Mammary epithelial cell (primary cell): ENCODE measurements at regions not wholly inside any gene's neighbourhood (a gene's known extent, or its start where the extent isn't known, plus 50 kb on each side); places are given as distances from the start of the nearest gene placed in this dataset.
"Not testable (repeated sequence)": the region's sequence is repeated elsewhere in the genome, so short reads cannot be mapped to it uniquely, and the experiment has no call there.

Source experiments
- CTCF ChIP-seq, 2 donors: IDR thresholded peaks in 1 of 2; conservative IDR thresholded peaks in 1 of 2; 2 replicates each; pipeline ENCODE4 v1.5.1; 2011 to 2012; ENCODE audit warnings: inconsistent platforms in 2 of 2, low read length in 2 of 2, mild to moderate bottlenecking in 2 of 2, control low read depth in 1 of 2, low read depth in 1 of 2; ENCODE audit not compliant: insufficient read depth in 1 of 2; ENCODE audit errors: extremely low read depth in 1 of 2
- EZH2 ChIP-seq: IDR thresholded peaks from 2 replicates; pipeline ENCODE4 v1.6.1; 2012; ENCODE audit warnings: low read length, inconsistent platforms, borderline replicate concordance

DNA sequence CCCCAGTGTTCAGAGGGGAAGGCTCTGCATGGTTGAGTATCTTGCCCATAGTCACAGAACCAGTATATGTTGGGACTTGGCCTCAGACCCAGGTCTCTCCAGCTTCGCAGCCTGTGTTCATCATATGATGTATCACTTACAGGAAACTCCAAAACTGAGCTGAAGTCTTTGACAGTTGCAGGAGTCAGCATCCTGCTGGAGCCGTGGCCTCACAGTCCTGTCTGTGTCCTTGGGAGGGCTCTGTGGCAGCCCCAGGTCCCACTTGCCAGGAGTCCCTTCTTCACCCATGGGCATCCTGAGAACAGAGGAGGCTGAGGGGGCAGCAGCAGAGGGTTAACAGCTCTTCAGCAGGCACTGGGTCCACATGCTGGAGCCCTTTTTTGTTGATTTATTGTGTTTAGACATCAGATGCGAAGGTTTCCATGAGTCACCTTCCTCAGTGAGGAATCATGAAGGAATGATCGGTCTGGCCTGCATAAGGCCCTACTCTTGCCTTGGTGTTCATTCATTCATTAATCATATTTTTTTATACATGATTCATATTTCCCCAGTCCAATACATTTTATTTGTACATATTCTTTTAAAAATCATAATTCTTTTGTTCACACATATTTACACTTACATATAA lies 176.3 kb upstream of the SPATA31A3 start:
- TF ChIP-seq CTCF (conservative IDR thresholded peaks at IDR 0.05 in 1 of 2, IDR thresholded peaks at IDR 0.05 in 1 of 2; ENCODE audit: extremely low read depth in 1 of 2, insufficient read depth in 1 of 2, low read depth in 1 of 2, low read length in 2 of 2); EZH2: not testable (repeated sequence)
